CD4-positive, alpha-beta T cell treated with Interferon gamma for 1 hour (primary cell): ENCODE measurements at regions not wholly inside any gene's neighbourhood (a gene's known extent, or its start where the extent isn't known, plus 50 kb on each side); places are given as distances from the start of the nearest gene placed in this dataset.

Experiments
- DNase-seq: peaks from one replicate; pipeline ENCODE4 v3.0.0-alpha.2; 2020

DNA sequence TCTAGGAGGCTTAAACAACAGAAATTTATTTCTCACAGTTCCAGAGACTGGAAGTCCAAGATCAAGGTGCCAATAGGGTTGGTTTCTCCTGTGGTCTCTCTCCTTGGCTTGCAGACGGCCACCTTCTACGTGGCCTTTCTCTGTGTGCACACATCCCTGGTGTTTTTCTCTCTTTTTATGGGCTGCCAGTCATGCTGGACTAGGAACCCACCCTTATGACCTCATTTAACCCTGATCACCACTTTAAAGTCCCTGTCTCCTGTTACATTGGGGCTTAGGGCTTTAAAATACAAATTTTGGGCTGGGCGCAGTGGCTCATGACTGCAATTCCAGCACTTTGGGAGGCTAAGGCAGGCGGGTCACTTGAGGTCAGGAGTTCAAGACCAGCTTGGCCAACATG lies 157.1 kb downstream of the TLE1 start:
- no peak for DNase-seq

GRCh38 chr9:81531511-81531910 lies 157.8 kb downstream of the TLE1 start:
- no peak for DNase-seq

DNA sequence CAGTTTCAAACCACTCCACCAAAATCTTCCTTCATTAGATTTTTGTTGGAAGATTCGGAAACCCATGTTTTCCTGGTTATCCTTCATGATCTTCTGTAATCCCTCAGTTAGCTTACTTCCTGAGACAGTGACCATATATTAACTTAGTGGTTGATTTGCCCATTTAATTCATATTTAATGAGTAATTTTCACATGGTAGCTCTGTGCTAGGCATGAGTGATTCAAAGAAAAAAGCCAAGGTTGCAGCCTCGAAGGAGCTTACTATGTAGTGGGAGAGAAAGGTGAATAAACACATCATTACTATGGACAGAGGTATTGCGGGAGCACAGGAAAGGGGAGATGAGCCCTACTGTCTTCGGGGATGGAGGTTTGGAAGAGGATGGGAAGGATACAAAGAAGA lies 158.5 kb downstream of the TLE1 start:
- DNase-seq, result no peak

GRCh38 chr9:81530310-81530810 lies 159.0 kb downstream of the TLE1 start:
- DNase-seq, result no peak

- no peak for DNase-seq
Measured at GRCh38 chr9:81529556-81530193, 159.7 kb downstream of the TLE1 start.

DNA sequence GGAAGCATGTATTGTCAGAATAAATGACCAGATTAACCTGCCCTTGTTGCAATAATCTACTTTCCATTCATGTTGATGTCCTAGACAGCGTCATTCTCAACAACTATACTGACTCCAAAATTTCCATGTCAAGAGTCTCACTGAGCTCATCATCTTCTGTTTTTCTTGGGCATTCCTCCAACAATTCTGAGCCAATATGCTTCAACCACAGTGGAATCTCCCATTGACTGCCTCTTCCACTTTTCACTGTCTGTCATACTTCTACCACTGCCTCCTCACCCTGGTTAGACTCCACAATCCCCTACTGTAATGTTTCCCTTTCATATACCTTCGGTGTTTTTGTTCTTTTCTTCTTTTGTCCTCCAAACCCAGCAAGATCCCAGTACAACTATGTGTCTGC lies 162.8 kb downstream of the TLE1 start:
- no peak for DNase-seq

DNA sequence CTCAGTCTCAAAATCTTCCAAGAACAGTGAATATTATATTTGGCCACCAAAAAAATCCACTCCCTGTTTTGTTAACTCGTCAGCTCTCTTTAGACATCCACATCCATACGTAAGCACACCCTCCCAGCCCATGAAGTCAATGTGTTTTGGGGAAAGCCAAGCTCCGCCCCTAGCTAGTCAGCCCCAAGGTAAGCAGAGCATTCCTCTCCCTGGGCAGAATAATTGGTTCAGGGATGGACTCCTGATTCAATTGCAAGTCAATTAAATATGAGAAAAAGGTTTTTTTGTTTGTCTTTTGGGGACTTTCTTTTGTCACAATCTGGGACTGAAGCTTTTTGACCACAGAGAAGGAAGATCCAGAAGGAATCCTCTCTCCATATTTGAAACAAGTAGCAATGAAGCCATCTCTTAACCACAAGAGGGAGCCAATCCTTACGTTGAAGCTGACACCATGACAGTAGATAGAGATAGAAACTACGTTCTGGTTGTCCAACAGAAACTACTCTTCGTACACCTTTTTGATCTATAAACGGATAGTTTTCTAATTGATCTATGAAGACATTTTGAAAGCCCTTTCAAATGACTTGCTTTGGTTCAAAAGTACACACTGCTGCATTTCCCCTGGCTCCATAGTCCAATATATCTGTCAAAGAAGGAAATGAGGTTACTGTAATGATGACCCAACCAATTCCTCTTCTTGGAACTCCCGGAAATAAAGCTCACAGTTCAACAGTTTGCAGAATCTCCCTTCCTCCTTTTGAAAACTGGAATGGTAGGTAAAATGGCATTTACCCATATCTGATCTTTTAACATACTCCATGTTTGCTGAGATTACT lies 166.4 kb downstream of the TLE1 start:
- no peak for DNase-seq

DNA sequence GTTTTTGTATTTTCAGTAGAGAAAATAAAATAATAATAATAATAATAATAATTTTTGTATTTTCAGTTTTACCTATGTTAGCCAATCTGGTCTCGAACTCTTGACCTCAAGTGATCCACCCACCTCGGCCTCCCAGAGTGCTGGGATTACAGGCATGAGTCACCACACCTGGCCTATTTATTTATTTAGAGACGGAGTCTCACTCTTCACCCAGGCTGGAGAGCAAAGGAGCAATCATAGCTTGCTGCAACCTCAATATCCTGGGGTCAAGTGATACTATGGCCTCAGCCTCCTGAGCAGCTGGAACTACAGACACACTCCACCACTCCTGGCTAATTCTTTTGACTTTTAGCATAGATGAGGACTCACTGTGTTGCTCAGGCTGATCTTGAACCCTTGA lies 167.5 kb downstream of the TLE1 start:
- DNase-seq, result no peak

- DNase-seq, result no peak
Measured at GRCh38 chr9:81519816-81520495, 169.4 kb downstream of the TLE1 start.

DNA sequence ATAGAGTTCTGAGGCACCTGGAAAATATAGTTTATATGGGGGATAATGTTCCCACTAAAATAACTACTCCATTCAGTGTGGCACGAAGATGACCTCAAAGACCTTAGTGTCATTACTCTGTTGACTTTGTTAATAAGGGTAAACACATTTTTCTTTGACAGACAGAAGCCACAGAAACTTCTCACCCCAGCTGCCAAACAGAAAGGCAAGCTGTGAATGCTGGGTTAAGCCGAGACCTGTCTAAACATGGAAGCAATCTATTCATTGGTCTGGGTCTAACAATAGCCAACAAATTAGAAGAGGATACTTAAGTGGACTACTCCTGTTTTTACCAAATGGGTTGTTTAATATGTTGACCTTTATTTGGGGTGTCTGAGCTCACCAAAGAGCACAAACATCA lies 171.4 kb downstream of the TLE1 start:
- DNase-seq, result no peak

GRCh38 chr9:81513059-81513458 lies 176.3 kb downstream of the TLE1 start:
- no peak for DNase-seq

DNA sequence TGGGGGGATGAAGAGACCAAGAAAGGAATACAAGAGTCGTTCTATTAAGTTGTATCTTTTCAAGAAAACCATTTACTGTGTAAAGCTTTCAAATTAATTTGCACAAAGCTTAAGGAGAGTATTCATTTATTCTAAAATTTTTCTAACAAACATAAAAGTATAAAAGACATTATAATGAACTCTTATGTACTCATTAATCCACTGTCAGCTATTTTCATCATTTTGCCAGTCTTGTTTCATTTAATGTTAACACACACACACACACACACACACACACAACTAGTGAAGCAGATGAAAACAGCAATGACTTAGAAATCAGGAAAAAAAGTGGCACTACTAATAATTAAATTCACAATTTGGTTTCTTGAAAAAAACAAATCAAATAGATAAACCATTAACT lies 176.7 kb downstream of the TLE1 start:
- no peak for DNase-seq

DNA sequence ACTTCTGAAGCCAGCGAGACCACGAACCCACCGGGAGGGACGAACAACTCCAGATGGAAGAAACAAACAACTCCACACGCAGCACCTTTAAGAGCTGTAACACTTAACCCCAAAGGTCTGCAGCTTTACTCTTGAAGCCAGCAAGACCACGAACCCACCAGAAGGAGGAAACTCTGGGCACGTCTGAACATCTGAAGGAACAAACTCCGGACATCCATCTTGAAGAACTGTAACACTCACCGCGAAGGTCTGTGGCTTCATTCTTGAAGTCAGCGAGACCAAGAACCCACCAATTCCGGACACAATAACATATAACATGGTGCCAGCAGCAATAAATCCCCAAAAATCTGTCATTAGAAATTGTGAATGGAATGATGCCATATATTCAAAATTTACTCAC lies 180.9 kb downstream of the TLE1 start:
- no peak for DNase-seq

DNA sequence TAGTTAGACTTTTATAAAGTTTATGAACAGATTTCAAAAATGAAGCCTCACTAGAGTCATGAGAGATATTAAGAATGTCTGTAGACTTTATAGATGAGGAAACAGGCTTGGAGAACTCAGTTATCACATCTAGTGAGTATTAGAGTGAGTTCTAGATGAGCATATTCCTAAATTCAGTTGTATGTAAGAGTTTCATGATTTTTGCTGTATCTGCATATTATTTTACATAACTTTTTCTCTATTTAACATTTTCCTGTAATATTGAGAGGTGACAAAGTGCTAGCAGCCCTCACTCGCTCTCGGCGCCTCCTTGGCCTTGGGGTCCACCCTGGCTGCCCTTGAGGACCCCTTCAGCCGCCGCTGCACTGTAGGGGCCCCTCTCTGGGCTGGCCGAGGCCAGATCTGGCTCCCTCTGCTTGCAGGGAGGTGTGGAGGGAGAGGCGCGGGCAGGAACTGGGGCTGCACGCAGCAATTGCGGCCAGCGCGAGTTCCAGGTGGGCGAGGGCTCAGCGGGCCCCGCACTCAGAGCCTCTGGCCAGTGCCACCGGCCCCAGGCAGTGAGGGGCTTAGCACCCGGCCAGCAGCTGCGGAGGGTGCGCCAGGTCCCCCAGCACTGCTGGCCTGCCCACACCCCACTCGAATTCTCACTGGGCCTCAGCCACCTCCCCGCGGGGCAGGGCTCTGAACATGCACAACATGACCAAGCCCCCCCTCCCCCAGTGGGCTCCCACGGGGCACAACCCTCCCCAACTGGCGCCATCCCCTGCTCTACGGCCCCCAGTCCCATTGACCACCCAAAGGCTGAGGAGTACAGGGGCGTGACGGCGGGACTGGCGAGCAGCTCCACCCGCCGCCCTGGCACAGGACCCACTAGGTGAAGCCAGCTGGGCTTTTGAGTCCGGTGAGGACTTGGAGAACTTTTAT lies 182.1 kb downstream of the TLE1 start:
- DNase-seq, result no peak

DNA sequence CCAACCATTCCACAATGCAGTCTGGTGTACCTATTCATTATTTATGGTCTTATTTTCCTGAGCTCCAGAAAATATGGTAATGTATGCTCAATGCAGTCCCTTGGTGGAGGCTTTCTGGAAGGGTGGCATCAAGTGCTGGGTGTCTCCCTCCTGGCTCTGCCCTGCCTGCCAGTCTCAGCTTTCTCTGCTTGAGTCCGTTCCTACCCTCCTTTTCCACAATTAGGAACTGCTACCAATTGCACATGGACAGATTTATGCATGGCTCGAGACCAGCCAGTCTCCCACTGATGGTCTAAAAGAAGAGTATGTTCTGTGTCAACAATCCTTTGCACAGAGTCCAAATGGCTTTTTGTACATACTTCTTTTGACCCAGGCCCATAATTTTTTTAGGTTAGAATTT lies 189.8 kb downstream of the TLE1 start:
- no peak for DNase-seq

DNA sequence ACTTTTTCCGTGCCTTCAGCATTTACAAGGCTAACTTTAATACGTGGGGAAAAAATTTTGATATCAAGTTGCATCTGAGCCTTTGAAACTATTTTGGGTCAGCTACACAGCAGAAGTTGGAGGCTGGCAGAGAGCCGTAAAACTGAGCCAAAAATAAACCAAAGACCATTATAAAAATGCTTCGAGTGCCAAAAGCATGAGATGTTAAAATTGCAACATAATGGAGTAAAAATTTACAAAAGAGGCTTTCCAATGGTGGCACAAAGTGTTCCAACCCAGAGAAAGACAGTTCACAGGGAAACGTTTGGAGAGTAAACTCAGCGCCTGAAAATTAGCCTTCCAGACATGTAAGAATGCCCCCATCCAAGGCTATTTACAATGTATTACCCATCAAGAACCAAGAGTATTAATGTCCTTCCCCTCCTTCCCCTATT lies 190.3 kb downstream of the TLE1 start:
- DNase-seq, result no peak

DNA sequence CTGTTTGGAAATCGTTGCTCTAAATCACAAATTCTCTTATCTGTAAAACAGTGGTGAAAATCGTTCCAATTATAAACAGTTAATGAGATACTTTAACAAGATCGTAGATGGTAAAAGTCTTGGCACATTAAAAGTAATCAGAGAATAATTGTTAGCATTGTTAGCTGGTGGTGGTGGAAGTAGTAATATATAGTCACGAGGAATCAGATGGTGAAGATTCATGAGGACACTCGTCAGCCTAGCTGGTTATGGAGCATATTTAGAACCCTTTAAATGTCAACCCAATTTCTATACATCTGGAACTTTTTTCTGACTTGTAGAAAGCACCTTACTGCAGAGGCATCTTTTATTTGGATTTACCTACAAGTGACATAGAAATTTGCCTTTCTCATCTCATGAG lies 190.8 kb downstream of the TLE1 start:
- no peak for DNase-seq

DNA sequence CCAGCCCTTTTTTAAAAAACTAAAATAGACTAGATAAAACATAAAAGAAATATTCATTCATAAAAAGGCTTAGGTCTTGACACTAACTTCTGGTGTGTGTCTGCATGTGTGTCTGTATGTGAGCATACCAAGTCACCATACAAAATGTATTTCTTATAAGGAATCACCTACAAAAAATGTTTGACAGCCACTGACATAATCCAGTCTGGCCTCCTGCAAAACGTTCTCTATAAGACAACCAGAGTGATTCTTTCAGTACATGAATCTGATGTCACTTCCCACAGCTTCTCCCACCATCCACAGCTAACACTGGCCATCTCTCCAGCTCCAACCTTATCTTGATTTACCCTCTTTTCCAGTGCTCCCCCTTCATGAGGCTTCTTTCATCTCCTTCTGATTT lies 192.3 kb downstream of the TLE1 start:
- DNase-seq, result no peak

- DNase-seq, result no peak
Measured at GRCh38 chr9:81492710-81493447, 196.5 kb downstream of the TLE1 start.

DNA sequence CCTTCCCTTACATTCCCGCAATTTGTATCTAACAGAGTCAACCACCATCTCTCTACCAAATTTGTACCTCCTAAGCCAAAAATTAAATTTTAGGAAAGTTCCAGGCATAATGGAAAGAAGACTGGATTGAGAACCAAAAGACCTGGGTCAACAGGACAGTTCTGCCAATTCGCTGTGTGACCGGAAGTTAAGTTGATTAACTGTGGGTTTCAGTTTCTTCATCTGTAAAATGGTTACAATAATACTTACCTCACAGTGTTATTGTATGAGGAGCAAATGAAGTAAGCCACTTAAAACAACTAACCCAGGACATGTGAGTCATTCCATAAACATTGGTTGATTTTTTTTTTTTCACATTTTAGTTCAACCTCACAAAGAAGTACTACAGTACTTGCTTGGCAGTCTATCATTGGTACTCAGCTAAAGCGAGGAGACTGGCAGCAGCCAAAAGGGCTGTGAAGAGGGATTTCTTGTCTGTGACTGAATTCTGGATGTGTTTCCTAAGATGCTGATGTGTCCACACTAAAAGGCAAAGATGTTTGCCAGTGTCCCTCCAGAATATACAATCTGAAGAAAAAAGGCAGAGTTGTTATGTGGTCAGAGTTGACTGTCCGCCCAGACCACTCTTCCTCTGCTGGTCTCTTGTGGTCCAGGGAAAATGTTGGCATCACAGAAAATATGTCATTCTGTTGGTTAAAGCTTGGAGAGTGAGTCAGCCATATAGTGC lies 198.6 kb downstream of the TLE1 start:
- DNase-seq, result no peak

- DNase-seq, result no peak
Measured at GRCh38 chr9:81489046-81489445, 200.3 kb downstream of the TLE1 start.
